ENCODE measurements at regions not wholly inside any gene's neighbourhood (a gene's known extent, or its start where the extent isn't known, plus 50 kb on each side); places are given as distances from the start of the nearest gene placed in this dataset.

DNA sequence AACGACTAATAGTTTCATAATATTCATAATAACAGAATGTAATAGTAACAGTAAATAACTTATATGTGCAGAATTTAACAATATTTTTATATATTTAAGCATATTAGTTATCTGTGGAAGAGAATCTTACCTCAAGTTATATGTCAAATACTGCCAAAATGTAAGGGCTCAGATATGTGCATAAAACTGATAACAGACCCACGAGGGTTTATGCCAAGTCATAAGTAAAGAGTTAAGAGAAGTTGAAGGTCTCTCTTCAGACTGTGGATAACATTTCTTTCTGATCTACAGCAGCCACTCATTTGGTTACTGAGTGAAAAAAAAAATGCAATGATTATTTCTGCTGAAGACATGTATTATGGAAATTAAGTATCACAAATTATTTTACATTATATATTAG is 1167.8 kb upstream of the NCAM2 start:
- TF ChIP-seq POLR2A (IDR thresholded peaks at IDR 0.05), result no peak
- TF ChIP-seq, protein P1, sequence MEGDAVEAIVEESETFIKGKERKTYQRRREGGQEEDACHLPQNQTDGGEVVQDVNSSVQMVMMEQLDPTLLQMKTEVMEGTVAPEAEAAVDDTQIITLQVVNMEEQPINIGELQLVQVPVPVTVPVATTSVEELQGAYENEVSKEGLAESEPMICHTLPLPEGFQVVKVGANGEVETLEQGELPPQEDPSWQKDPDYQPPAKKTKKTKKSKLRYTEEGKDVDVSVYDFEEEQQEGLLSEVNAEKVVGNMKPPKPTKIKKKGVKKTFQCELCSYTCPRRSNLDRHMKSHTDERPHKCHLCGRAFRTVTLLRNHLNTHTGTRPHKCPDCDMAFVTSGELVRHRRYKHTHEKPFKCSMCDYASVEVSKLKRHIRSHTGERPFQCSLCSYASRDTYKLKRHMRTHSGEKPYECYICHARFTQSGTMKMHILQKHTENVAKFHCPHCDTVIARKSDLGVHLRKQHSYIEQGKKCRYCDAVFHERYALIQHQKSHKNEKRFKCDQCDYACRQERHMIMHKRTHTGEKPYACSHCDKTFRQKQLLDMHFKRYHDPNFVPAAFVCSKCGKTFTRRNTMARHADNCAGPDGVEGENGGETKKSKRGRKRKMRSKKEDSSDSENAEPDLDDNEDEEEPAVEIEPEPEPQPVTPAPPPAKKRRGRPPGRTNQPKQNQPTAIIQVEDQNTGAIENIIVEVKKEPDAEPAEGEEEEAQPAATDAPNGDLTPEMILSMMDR (IDR thresholded peaks at IDR 0.05), result no peak
